Medulla oblongata (tissue), 1 donor: ENCODE measurements at regions not wholly inside any gene's neighbourhood (a gene's known extent, or its start where the extent isn't known, plus 50 kb on each side); places are given as distances from the start of the nearest gene placed in this dataset.
A peak's percentile ranks its signal among the peaks of the same experiment; 100 is the strongest.

Experiments used
- DNase-seq: peaks from one replicate; pipeline ENCODE4 v3.0.0-alpha.2; 2015; ENCODE audit errors: extremely low spot score

DNA sequence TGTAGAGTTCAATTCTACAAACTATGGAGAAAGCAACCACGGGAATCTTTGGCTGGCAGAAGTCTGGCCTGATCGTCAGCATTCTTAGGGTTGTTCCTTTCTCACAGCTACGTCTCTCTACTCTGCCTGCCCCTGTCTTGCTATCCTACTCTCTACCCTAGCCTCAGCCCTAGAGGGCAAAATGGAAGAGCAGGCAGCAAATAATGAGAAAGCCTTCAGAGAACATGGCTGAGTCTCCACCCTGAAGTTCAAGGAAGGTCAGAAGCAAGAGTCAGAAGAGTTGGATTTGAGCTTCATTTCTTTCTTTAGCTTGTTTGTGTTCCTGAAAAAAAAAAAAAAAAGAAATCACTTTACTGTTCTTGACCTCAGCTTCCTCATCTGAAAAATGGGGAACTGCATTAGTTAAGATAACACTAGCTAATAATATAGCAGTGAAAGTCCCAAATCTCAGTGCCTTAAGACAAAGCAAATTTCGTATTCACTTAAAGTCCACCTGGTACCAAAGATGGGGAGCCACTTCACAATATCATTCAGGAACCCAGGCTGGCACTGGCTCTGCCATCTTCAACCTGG lies 50.2 kb upstream of the CCND2 start:
- no peak for DNase-seq

GRCh38 chr12:4221258-4221620 lies 52.3 kb upstream of the CCND2 start:
- DNase-seq, result no peak

- DNase-seq, result no peak
These were observed 52.9 kb upstream of the CCND2 start for GRCh38 chr12:4220536-4221257.

GRCh38 chr12:4217091-4217490 lies 56.5 kb upstream of the CCND2 start:
- DNase-seq, result no peak

DNA sequence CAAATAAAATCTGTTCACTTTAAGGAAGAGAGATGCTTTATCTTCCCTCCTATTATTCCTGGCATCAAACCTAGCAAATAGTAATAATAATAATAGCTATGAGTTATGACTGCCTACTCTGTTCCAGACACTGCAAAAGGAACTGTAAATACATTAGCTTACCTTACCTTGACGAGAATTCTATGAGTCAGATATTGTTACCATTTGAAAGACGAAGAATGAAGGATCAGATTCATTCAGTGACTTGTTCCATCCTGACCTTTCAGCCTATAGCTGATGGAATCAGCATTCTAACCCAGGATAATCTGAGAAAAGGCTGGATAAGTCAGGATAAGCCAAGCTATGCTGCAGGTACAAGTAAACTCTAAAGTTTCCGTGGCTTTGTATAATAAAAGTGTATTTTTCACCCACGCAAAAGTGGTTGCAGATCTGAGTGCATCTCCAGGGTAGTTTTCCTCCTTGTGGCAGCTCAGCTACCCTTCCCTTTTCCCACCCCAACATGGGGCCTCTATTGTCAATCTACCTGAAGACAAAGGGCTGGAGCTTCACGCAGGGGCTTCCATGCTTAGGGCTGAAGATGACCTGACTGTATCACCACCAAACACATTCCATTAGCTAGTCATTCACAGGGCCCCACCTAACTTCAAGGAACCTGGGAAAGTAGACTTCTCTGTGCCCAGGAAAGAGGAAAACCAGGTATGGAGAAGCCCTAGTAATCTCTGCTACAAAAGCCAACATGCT lies 57.2 kb upstream of the CCND2 start:
- DNase-seq, result no peak

DNA sequence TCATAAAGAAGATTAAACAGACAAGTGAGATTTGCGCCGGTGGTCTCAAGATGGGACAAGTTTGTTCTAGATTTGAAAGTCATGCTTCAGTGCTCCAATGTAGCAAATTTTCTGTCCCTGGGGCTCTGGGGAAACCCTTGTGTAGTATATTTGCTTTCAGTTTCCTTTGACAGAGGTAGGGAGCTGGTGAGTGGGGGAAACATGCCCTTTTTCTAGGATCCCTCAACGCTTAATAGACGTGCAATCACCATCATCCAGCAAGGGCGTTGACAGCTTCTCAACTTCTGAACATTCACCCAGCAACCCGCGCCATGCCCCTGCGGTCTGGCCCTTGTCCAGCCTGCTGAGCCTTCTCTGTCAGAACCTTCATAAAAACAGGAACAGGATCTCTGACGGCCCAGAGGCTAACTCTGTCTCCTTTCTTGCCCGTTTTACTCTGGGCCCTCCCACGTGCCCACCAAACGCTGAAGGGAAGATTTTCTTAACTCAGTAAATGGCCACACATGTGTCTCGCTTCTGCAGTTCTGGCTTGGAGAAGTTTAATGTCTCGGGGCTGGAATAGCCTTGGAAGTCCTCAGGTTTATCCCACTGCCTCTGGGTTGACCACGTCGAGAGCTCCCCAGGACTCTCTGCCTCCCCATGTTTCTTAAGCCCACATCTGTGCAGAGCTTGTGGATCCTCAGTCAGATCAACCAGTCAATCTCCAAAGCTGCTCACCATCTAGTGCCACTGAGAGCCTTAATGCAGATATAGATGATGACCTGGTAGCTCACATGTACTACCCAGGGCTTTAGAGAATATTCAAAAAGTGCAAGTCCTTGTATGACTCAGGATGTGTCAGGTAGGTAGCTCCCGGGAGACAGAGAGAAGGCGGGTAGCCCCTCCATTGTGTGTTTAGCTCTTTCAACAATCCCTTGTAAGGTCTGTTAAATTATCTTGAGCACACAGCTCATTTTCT lies 58.1 kb upstream of the CCND2 start:
- DNase-seq, result peak; percentile 85

GRCh38 chr12:4214877-4215228 lies 58.7 kb upstream of the CCND2 start:
- peak; percentile 3 for DNase-seq

DNA sequence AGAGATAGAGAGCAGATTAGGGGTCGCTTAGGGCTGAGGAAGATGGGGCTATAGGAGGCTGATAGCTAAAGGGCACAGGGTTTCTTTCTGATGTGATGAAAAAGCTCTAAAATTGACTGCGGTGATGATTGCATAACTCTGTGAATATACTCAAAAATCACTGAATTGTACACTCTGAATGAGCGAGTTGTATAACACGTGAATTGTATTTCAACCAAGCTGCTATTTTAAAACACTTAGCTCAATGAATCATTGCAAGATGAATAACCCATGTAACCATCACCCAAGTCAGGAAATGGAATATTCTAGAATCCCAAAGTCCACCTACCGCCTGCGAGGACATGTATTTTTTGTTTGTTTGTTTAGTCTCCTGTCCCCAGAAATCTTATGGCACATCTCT lies 60.1 kb upstream of the CCND2 start:
- no peak for DNase-seq

DNA sequence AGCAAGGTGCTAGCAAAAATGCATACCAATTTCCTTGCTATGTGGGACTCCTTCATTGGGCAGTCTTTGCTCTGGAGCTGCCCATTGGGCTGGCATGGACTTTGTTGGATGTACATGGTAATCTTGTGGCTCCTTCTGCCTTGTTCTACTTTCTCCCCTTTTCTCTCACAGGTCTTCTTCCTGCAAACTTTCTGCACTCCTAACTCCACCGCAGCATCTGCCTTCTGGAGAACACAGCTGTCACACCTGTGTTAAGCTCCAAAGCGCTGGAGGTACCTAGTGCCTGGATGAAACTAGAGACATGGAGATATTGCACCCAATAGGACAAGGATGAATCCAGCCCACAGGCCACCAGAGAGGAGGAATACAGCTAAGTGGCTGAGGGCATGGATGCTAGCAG lies 60.7 kb upstream of the CCND2 start:
- no peak for DNase-seq

- no peak for DNase-seq
These were observed 62.2 kb upstream of the CCND2 start for GRCh38 chr12:4211372-4211771.

DNA sequence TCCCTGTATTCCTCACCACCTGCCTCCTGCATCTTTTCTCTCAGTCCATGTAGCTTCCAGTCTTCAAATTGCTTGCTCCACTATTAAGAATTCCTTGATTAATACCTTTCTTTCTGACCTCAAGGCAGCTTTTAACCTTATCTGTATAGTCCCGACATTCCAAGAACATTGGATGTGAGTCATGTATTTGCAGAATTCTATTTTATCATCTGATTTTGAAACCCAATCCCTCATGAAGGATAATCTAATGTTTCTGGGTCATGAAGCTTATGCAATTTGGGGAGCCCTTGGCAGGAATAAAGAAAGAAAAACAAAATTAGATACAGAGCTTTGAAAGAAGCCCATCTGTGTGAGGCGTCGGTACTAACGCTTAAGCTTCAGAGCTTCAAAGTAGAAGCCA lies 63.4 kb upstream of the CCND2 start:
- DNase-seq, result no peak

DNA sequence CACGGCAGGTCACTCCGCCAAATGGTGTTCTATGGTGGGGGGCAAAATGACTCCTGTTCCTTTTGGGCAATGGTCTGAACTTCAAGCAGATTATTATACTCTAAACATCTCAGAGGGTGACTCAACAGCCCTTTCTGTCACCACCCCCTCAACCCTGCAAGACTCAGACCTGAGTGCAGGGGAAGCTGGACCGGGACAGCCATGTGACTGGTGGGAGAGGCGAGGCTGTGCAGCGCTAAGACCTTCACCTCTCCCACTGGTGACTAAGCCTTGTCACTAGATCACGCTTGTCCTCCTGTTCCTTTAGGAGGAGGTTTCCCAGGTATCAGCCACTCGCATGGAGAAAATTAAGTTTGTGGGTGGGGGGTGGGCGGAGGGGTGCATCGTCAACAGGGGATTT lies 67.1 kb upstream of the CCND2 start:
- no peak for DNase-seq

GRCh38 chr12:4203772-4204376 lies 69.7 kb upstream of the CCND2 start:
- peak; percentile 16 for DNase-seq

DNA sequence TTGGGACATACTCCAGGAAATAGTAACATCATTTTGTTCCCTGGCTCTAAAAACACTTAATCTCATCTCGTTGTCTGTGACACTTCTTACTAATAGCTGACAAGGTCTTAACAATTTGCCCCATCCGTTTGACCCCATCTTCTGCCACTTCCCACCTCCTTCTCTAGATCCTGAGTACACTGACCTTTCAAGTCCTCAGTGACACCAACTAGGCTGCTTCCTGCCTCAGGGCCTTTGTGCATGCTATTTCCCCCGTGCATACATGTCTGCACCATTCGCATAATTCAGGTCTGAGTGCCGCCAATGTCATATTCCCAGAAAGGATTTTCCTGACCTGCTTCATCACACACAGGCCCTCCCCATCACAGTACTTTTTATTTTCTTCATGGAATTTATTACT lies 70.6 kb upstream of the CCND2 start:
- DNase-seq, result no peak

GRCh38 chr12:4202487-4202886 lies 71.1 kb upstream of the CCND2 start:
- no peak for DNase-seq

DNA sequence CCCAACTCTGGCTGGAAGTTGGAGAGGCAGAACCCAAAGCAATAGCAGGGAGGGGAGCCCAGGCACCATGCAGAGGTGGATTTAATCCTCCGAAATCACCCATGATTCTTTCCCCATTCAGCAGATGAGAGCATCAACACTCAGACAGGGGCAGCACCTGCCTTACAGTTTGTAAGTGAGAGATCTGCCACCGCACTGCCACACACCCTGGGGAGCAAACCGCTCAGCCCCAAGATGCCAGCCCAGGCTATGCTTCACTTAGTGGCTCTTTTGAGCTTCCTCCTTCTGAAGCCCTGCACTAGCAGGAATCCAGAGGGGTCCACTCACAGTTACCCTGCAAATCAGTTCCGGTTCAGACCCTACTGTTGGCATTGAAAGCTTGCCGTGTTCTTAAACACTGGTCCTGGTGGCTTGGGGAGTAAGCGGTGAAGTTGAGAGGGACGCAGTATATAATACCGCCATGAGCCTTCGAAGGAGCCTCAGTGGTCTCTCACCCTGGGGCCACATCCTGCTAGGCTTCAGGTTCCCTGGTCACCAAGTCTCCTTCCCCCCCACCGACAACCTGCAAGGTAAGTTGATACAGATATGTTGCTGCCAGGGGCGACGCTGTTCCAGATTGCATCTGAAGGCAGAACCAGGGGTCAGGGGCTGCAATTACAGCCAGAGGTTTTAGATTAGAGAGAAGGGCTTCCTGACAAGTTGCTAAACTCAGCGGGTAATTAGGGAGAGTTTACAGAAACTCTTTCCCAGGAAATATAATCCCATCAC lies 72.0 kb upstream of the CCND2 start:
- DNase-seq, result no peak

DNA sequence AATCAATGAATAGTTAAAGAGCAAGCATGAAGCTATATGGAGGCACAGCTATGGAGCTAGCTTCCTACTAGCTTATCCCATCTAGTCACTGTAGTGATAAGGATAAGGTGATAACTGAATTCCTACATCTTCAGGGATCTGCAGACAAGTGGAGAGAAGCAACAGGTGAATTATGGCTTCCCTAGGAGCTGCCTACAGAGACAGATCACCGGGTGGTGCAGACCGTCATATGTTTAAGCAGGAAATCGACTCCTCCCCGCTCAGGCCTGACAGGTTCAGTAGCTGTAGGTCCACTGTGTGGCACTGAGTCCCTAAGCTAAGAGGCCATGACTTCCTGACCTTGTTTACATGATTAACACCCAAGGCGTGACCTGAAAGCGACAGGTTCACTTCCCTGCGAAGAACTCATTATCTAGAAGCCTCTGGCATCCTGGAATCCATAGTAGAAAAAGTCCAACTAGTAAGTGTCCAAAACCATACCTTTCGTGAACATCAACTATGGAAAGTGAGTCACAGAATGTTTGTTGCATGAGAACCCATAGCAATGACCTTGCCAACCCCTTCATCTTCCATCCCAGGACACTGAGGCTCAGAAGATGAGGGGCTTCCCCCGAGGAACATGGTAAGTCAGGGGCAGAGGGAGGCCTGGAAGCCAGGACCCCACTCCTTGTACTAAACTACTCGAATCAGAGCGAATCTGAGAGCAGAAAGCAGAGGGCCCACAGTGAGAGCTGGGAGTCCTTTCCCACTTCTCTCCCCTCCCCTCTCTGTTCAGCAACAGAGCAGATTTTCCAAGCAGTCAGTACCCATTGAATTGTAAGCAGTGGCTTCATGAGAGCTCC lies 75.4 kb upstream of the CCND2 start:
- no peak for DNase-seq

GRCh38 chr12:4196805-4197420 lies 76.6 kb upstream of the CCND2 start:
- no peak for DNase-seq

DNA sequence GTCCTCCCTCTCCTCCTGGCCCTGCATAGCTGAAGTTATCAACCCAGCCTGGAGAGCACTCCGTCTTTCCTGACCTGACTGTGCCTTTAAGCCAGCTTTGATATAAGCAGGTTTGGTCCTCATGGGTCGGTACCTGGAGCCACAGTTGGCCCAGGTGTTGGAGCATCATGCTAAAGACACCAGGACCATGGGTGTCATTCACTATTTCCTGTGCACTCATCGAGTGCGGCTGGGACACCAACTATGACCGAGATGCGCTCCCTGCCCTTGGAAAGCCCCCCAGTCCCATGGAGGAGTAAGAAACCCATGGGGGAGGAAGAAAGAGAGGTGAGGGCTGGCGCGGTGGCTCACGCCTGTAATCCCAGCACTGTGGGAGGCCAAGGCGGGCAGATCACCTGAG lies 78.9 kb upstream of the CCND2 start:
- DNase-seq, result no peak

- DNase-seq, result no peak
These were observed 79.7 kb upstream of the CCND2 start for GRCh38 chr12:4193821-4194220.
